OCI-LY7 (cell line): ENCODE measurements at regions not wholly inside any gene's neighbourhood (a gene's known extent, or its start where the extent isn't known, plus 50 kb on each side); places are given as distances from the start of the nearest gene placed in this dataset. TPM values are rescaled to one million over a fixed set of nuclear protein-coding genes. Genes with fewer than 3 reads are reported as not detected.

ENCODE experiments used
- BruUV-seq: library from RNA; stranded (reverse); fragments of 400-500 nt; replicated peaks from 2 replicates; lab custom pipeline; 2021; lab: Mats Ljungman, UMichigan
- CTCF ChIA-PET: fragments of 300-600 bp; sonication (Branson Sonifier 250); formaldehyde crosslinking; loops from one replicate; lab custom pipeline; 2022; ENCODE audit warnings: antibody characterized with exemption; ENCODE audit not compliant: unreplicated experiment; lab: Charles Lee
- POLR2A ChIA-PET: fragments of 300-600 bp; sonication (Branson Sonifier 250); formaldehyde crosslinking; loops from one replicate; lab custom pipeline; 2022; ENCODE audit warnings: antibody characterized with exemption; lab: Charles Lee
- DNase-seq: peaks from one replicate; pipeline ENCODE4 v3.0.0-alpha.2; 2015; ENCODE audit warnings: low spot score
- H2AFZ ChIP-seq: fragments of 200-600 bp; sonication (generic), shearing (Covaris generic); 2 replicates; pipeline ENCODE4 v1.6.1; 2014; ENCODE audit warnings: mild to moderate bottlenecking, antibody characterized with exemption, low read length, moderate library complexity
- H3K27ac ChIP-seq: fragments of 200-600 bp; sonication (generic); 2 replicates; pipeline ENCODE4 v1.5.1; 2014; ENCODE audit warnings: mixed run types, low read depth, mild to moderate bottlenecking, moderate library complexity, low read length, inconsistent platforms; ENCODE audit not compliant: poor library complexity, severe bottlenecking
- H3K36me3 ChIP-seq: fragments of 200-600 bp; sonication (generic); 2 replicates; pipeline ENCODE4 v1.6.1; 2014; ENCODE audit warnings: mild to moderate bottlenecking, antibody characterized with exemption, low read length, moderate library complexity, mixed read lengths; ENCODE audit not compliant: insufficient read depth
- H3K4me1 ChIP-seq: fragments of 200-600 bp; sonication (generic); 2 replicates; pipeline ENCODE4 v1.5.1; 2014; ENCODE audit warnings: mild to moderate bottlenecking, low read length; ENCODE audit not compliant: insufficient read depth, poor library complexity, severe bottlenecking
- H3K4me2 ChIP-seq: fragments of 200-600 bp; sonication (generic); 2 replicates; pipeline ENCODE4 v1.6.1; 2014; ENCODE audit warnings: mild to moderate bottlenecking, low read length
- H3K4me3 ChIP-seq: fragments of 200-600 bp; sonication (generic); 2 replicates; pipeline ENCODE4 v1.5.1; 2014; ENCODE audit warnings: mild to moderate bottlenecking, low read depth, low read length; ENCODE audit not compliant: poor library complexity, severe bottlenecking
- H3K79me2 ChIP-seq: fragments of 200-600 bp; sonication (generic); 2 replicates; pipeline ENCODE4 v1.6.1; 2016; ENCODE audit warnings: low read depth, mild to moderate bottlenecking, low read length, moderate library complexity, mixed read lengths; ENCODE audit not compliant: insufficient read depth
- H3K9me2 ChIP-seq: fragments of 200-600 bp; sonication (generic); 2 replicates; pipeline ENCODE4 v1.6.1; 2016; ENCODE audit warnings: mild to moderate bottlenecking, low read length, mixed read lengths; ENCODE audit not compliant: insufficient read depth
- H3K9me3 ChIP-seq: fragments of 200-600 bp; sonication (generic); 2 replicates; pipeline ENCODE4 v1.6.1; 2014; ENCODE audit warnings: mild to moderate bottlenecking, mixed run types, low read length, mixed read lengths
- H4K20me1 ChIP-seq: fragments of 200-600 bp; sonication (generic); 2 replicates; pipeline ENCODE4 v1.6.1; 2014; ENCODE audit warnings: mild to moderate bottlenecking, antibody characterized with exemption, low read length, moderate library complexity, mixed read lengths; ENCODE audit not compliant: insufficient read depth
- EZH2phosphoT487 ChIP-seq: fragments of 200-600 bp; sonication (generic); IDR thresholded peaks from 2 replicates; pipeline ENCODE4 v1.6.1; 2018; ENCODE audit warnings: low read depth, borderline replicate concordance, mild to moderate bottlenecking, mixed run types, antibody characterized with exemption, low read length, moderate library complexity, mixed read lengths
- intact Hi-C: fragments of 100-400 bp; cut with micrococcal nuclease; formaldehyde crosslinking; loops from one replicate; pipeline ENCODE4 v1.10.0; 2022; ENCODE audit not compliant: unreplicated experiment
- small RNA-seq: library from RNA; depleted of rRNA; stranded (forward); fragments of <200 nt; gene quantifications from one replicate; pipeline ENCODE3, GENCODE V24; 2014

- Histone ChIP-seq H3K36me3 (no peaks in the 10 kb centered on the region; the same call in 1 of the 2 replicates), H3K4me3 (no peak overlapping the region), H3K9me3 (no peaks in the 10 kb centered on the region), H3K4me1 (peaks cover 44% of the 10 kb centered on the region), H4K20me1 (no peaks in the 10 kb centered on the region), H3K79me2 (no peaks in the 10 kb centered on the region), H2AFZ (peak overlapping the region; percentile 90; the same call in 1 of the 2 replicates), H3K9me2 (no peaks in the 10 kb centered on the region), H3K27ac (peak overlapping the region; percentile 66), H3K4me2 (peak overlapping the region; percentile 48)
- BruUV-seq: no TSS peak
- peak; percentile 70 for DNase-seq
- intact Hi-C loops: loop anchor here (2.0 kb wide), 1 partner anchor 105 kb away; no protein-coding TSS in a partner anchor
- no peak for TF ChIP-seq EZH2phosphoT487
- POLR2A ChIA-PET: interaction anchor here (0.6 to 1.4 kb wide), 8 partner anchors 10 to 1007 kb away, joined by 3 to 4 read pairs (median 3); no protein-coding TSS in a partner anchor
- CTCF ChIA-PET: no interaction called here
These were observed 51.8 kb upstream of the CCDC54 start for GRCh38 chr3:107325446-107325845.

Small RNA genes in the stretch of these regions (small RNA-seq; reads per million reads assigned to genes)
- not detected for gene MTCO1P35
- not detected for gene MTND6P6
- gene RF00019: not detected
- not detected for gene RNU6-1308P
